ENCODE measurements at regions not wholly inside any gene's neighbourhood (a gene's known extent, or its start where the extent isn't known, plus 50 kb on each side); places are given as distances from the start of the nearest gene placed in this dataset.

- no TSS peak for BruUV-seq (replicated peaks)
- no peak for TF ChIP-seq EZH2phosphoT487 (IDR thresholded peaks at IDR 0.05; ENCODE audit: borderline replicate concordance, low read depth, low read length)
- no peak for TF ChIP-seq CTCF (conservative IDR thresholded peaks at IDR 0.05; ENCODE audit: low read length)
- Histone ChIP-seq H3K27ac (ENCODE audit: low read depth, low read length, poor library complexity, severe bottlenecking) (no peak overlapping the region), H3K4me2 (ENCODE audit: low read length) (no peak overlapping the region), H2AFZ (ENCODE audit: low read length) (no peak overlapping the region), H3K36me3 (ENCODE audit: insufficient read depth, low read length) (no peaks in the 10 kb centered on the region), H3K4me1 (ENCODE audit: insufficient read depth, low read length, poor library complexity, severe bottlenecking) (no peaks in the 10 kb centered on the region), H3K9me2 (ENCODE audit: insufficient read depth, low read length) (no peaks in the 10 kb centered on the region), H3K9me3 (ENCODE audit: low read length) (no peaks in the 10 kb centered on the region), H3K79me2 (ENCODE audit: insufficient read depth, low read depth, low read length) (no peaks in the 10 kb centered on the region), H4K20me1 (ENCODE audit: insufficient read depth, low read length) (no peaks in the 10 kb centered on the region), H3K4me3 (ENCODE audit: low read depth, low read length, poor library complexity, severe bottlenecking) (no peak overlapping the region)
- intact Hi-C loops (cut with micrococcal nuclease; ENCODE audit: unreplicated experiment) = no loop called here
- CTCF ChIA-PET (ENCODE audit: unreplicated experiment) = no interaction called here
- DNase-seq (ENCODE audit: low spot score) = no peak
- POLR2A ChIA-PET = interaction anchor here (1.1 kb wide), 1 partner anchor 11 kb away, joined by 4 read pairs; no protein-coding TSS in a partner anchor
These were observed 282.9 kb upstream of the IGFBP3 start for GRCh38 chr7:46203926-46204325.

- intact Hi-C loops (cut with micrococcal nuclease; ENCODE audit: unreplicated experiment) = no loop called here
- CTCF ChIA-PET (ENCODE audit: unreplicated experiment) = no interaction called here
- BruUV-seq (replicated peaks) = no TSS peak
These were observed 281.3 kb upstream of the IGFBP3 start for GRCh38 chr7:46202379-46202778.

GRCh38 chr7:46201961-46202360, 280.9 kb upstream of the IGFBP3 start:
- no peak for DNase-seq (ENCODE audit: low spot score)
- CTCF ChIA-PET (ENCODE audit: unreplicated experiment) = no interaction called here

More at GRCh38 chr7:46202379-46202778, 281.3 kb upstream of the IGFBP3 start:
- H3K9me2 ChIP-seq (ENCODE audit: insufficient read depth, low read length) = no peaks in the 10 kb centered on the region
- no peak overlapping the region for H2AFZ ChIP-seq (ENCODE audit: low read length)
- no peaks in the 10 kb centered on the region for H3K36me3 ChIP-seq (ENCODE audit: insufficient read depth, low read length)
- no peak for TF ChIP-seq CTCF (conservative IDR thresholded peaks at IDR 0.05; ENCODE audit: low read length)
- TF ChIP-seq EZH2phosphoT487 (IDR thresholded peaks at IDR 0.05; ENCODE audit: borderline replicate concordance, low read depth, low read length) = no peak
- no peaks in the 10 kb centered on the region for H4K20me1 ChIP-seq (ENCODE audit: insufficient read depth, low read length)
- no peak overlapping the region for H3K27ac ChIP-seq (ENCODE audit: low read depth, low read length, poor library complexity, severe bottlenecking)
- H3K4me1 ChIP-seq (ENCODE audit: insufficient read depth, low read length, poor library complexity, severe bottlenecking) = no peaks in the 10 kb centered on the region
- no peaks in the 10 kb centered on the region for H3K9me3 ChIP-seq (ENCODE audit: low read length)
- POLR2A ChIA-PET = no interaction called here
- H3K4me3 ChIP-seq (ENCODE audit: low read depth, low read length, poor library complexity, severe bottlenecking) = no peak overlapping the region
- no peaks in the 10 kb centered on the region for H3K79me2 ChIP-seq (ENCODE audit: insufficient read depth, low read depth, low read length)
- no peak overlapping the region for H3K4me2 ChIP-seq (ENCODE audit: low read length)
- DNase-seq (ENCODE audit: low spot score) = no peak

More at GRCh38 chr7:46201961-46202360, 280.9 kb upstream of the IGFBP3 start:
- H2AFZ ChIP-seq (ENCODE audit: low read length) = no peak overlapping the region
- H3K4me2 ChIP-seq (ENCODE audit: low read length) = no peak overlapping the region
- H3K9me3 ChIP-seq (ENCODE audit: low read length) = no peaks in the 10 kb centered on the region
- H3K36me3 ChIP-seq (ENCODE audit: insufficient read depth, low read length) = no peaks in the 10 kb centered on the region
- intact Hi-C loops (cut with micrococcal nuclease; ENCODE audit: unreplicated experiment) = no loop called here
- POLR2A ChIA-PET = no interaction called here
- H3K79me2 ChIP-seq (ENCODE audit: insufficient read depth, low read depth, low read length) = no peaks in the 10 kb centered on the region
- no peak overlapping the region for H3K27ac ChIP-seq (ENCODE audit: low read depth, low read length, poor library complexity, severe bottlenecking)
- H3K9me2 ChIP-seq (ENCODE audit: insufficient read depth, low read length) = no peaks in the 10 kb centered on the region
- no peaks in the 10 kb centered on the region for H3K4me1 ChIP-seq (ENCODE audit: insufficient read depth, low read length, poor library complexity, severe bottlenecking)
- no peak for TF ChIP-seq EZH2phosphoT487 (IDR thresholded peaks at IDR 0.05; ENCODE audit: borderline replicate concordance, low read depth, low read length)
- TF ChIP-seq CTCF (conservative IDR thresholded peaks at IDR 0.05; ENCODE audit: low read length) = no peak
- no peak overlapping the region for H3K4me3 ChIP-seq (ENCODE audit: low read depth, low read length, poor library complexity, severe bottlenecking)
- BruUV-seq (replicated peaks) = no TSS peak
- H4K20me1 ChIP-seq (ENCODE audit: insufficient read depth, low read length) = no peaks in the 10 kb centered on the region
